Muscle of leg (tissue), 3 donors: ENCODE measurements at regions not wholly inside any gene's neighbourhood (a gene's known extent, or its start where the extent isn't known, plus 50 kb on each side); places are given as distances from the start of the nearest gene placed in this dataset.
A peak's percentile ranks its signal among the peaks of the same experiment; 100 is the strongest.

Experiments used
- DNase-seq: peaks from one replicate; pipeline ENCODE4 v3.0.0; 2013
- H3K27ac ChIP-seq: one replicate; pipeline ENCODE4 v1.5.1; 2013; ENCODE audit warnings: mild to moderate bottlenecking, low read length, control low read depth
- H3K27me3 ChIP-seq: one replicate; pipeline ENCODE4 v1.6.1; 2013; ENCODE audit warnings: low read length; ENCODE audit not compliant: control insufficient read depth, insufficient read depth
- H3K36me3 ChIP-seq: one replicate; pipeline ENCODE4 v1.6.1; 2013; ENCODE audit warnings: low read length; ENCODE audit not compliant: control insufficient read depth, insufficient read depth
- H3K4me1 ChIP-seq: one replicate; pipeline ENCODE4 v1.6.1; 2013; ENCODE audit warnings: low read length; ENCODE audit not compliant: control insufficient read depth, insufficient read depth
- H3K4me3 ChIP-seq: one replicate; pipeline ENCODE4 v1.5.1; 2013; ENCODE audit warnings: low read length, control low read depth
- H3K9me3 ChIP-seq: replicated peaks from 2 replicates; pipeline ENCODE4 v1.6.1; 2013; ENCODE audit warnings: low read depth, low read length; ENCODE audit not compliant: control insufficient read depth
- WGBS: methylation state at CpG from one replicate; pipeline ENCODE4 v1.1.5; 2013; ENCODE audit warnings: missing lambda C conversion rate; ENCODE audit not compliant: insufficient coverage; 5-methylcytosine and 5-hydroxymethylcytosine counted together

GRCh38 chr6:67265996-67266921 lies 1368.8 kb upstream of the ADGRB3 start:
- Histone ChIP-seq H3K4me1 (no peaks in the 10 kb centered on the region), H3K27ac (no peak overlapping the region), H3K9me3 (no peaks in the 10 kb centered on the region), H3K36me3 (no peaks in the 10 kb centered on the region), H3K27me3 (no peaks in the 10 kb centered on the region), H3K4me3 (no peak overlapping the region)
- 80% methylated on average over 17 of the region's 20 CpGs for WGBS
- no peak for DNase-seq

GRCh38 chr6:67252663-67253062 lies 1382.4 kb upstream of the ADGRB3 start:
- Histone ChIP-seq H3K9me3 (no peaks in the 10 kb centered on the region), H3K36me3 (no peaks in the 10 kb centered on the region), H3K4me1 (no peaks in the 10 kb centered on the region), H3K4me3 (no peak overlapping the region), H3K27ac (no peak overlapping the region), H3K27me3 (no peaks in the 10 kb centered on the region)
- WGBS, result no CpG with 5 or more reads among the region's 3 CpGs
- DNase-seq, result no peak

DNA sequence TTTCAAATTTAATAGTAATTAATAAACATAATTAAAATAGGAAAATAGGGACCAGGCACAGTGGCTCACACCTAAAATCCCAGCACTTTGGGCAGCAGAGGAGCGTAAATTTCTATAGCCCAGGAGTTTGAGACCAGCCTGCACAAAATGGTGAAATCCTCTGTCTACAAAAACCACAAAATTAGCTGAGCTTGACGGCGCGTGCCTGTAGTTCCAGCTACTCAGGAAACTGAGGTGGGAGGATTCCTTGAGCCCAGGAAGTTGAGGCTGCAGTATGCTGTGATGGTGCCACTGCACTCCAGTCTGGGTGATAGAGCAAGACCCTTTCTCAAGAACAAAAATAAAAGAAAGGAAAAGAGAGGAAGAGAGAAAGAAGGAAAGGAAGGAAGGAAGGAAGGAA lies 1387.0 kb upstream of the ADGRB3 start:
- no peak for DNase-seq
- WGBS, result 100% methylated on average over 1 of the region's 4 CpGs
- H3K4me3 ChIP-seq, result no peak overlapping the region
- H3K36me3 ChIP-seq, result no peaks in the 10 kb centered on the region
- H3K9me3 ChIP-seq, result no peaks in the 10 kb centered on the region
- no peak overlapping the region for H3K27ac ChIP-seq
- H3K27me3 ChIP-seq, result no peaks in the 10 kb centered on the region
- no peaks in the 10 kb centered on the region for H3K4me1 ChIP-seq

GRCh38 chr6:67244037-67244436 lies 1391.0 kb upstream of the ADGRB3 start:
- H3K9me3 ChIP-seq, result no peaks in the 10 kb centered on the region
- H3K36me3 ChIP-seq, result no peaks in the 10 kb centered on the region
- 94% methylated on average over 5 of the region's 6 CpGs for WGBS
- no peak for DNase-seq
- H3K4me3 ChIP-seq, result no peak overlapping the region
- no peak overlapping the region for H3K27ac ChIP-seq
- no peaks in the 10 kb centered on the region for H3K4me1 ChIP-seq
- H3K27me3 ChIP-seq, result no peaks in the 10 kb centered on the region

DNA sequence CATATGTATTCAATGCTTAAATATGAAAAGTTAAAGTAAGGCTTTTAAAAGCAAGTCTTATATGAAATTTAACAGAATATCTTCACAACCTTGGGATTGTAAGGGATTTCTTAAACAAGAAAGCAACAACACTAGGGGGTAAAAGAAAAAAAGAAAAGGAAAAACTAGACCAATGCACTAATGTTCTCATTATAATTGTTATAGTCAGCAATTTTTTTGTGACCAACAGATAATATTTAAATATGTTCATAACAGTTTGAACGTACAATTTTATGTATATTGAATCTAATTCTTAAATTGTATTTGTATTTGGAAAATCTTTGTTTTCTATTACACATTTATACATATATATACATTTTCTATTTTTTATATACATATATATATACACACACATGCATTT lies 1397.8 kb upstream of the ADGRB3 start:
- Histone ChIP-seq H3K9me3 (no peaks in the 10 kb centered on the region), H3K36me3 (no peaks in the 10 kb centered on the region), H3K4me1 (no peaks in the 10 kb centered on the region), H3K4me3 (no peak overlapping the region), H3K27me3 (no peaks in the 10 kb centered on the region), H3K27ac (no peak overlapping the region)
- DNase-seq, result no peak
- no CpG with 5 or more reads among the region's 1 CpG for WGBS

GRCh38 chr6:67231092-67231491 lies 1404.0 kb upstream of the ADGRB3 start:
- Histone ChIP-seq H3K4me3 (no peak overlapping the region), H3K27ac (no peak overlapping the region), H3K4me1 (no peaks in the 10 kb centered on the region), H3K27me3 (no peaks in the 10 kb centered on the region), H3K9me3 (no peaks in the 10 kb centered on the region), H3K36me3 (no peaks in the 10 kb centered on the region)
- no CpG with 5 or more reads among the region's 1 CpG for WGBS
- no peak for DNase-seq

DNA sequence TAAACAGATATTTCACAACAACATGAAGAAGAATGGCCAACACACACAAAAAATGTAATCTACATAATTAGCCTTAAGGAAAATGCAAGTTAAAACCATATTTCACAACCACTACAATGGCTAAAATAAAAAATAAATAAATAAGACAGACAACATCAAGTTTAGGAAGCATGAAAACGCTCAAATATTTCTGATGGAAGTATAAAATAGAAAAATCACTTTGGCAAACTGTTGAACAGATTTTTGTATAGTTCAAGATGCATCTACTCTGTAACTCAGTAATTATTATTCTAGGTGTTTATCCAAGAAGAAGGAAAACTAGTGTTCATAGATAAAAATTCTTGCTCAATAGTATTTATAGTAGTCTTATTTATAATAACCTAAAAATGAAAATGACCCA lies 1410.1 kb upstream of the ADGRB3 start:
- Histone ChIP-seq H3K27me3 (no peaks in the 10 kb centered on the region), H3K27ac (no peak overlapping the region), H3K4me1 (peaks cover 2% of the 10 kb centered on the region), H3K36me3 (no peaks in the 10 kb centered on the region), H3K4me3 (no peak overlapping the region), H3K9me3 (no peaks in the 10 kb centered on the region)
- DNase-seq, result no peak
- no CpG with 5 or more reads among the region's 1 CpG for WGBS

DNA sequence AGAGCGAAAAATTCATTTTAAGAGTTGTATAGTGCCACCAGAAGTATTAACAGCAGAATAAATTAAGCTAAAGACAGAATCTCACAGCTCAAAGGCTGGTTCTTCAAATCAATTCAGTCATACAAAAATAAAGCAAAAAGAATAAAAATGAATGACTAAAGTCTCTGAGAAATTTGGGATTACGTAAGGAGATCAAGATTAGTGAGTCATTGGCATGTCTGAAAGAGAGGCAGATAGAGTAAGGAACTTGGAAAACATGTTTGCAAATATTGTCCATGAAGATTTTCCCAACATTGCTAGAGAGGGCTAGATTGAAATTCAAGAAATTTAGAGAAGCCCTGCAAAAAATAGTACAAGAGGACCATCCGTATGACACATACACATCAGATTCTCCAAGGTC lies 1413.9 kb upstream of the ADGRB3 start:
- Histone ChIP-seq H3K27ac (no peak overlapping the region), H3K27me3 (no peaks in the 10 kb centered on the region), H3K36me3 (no peaks in the 10 kb centered on the region), H3K4me1 (peaks cover 7% of the 10 kb centered on the region), H3K4me3 (no peak overlapping the region), H3K9me3 (no peaks in the 10 kb centered on the region)
- no peak for DNase-seq
- WGBS, result no CpG with 5 or more reads among the region's 3 CpGs

DNA sequence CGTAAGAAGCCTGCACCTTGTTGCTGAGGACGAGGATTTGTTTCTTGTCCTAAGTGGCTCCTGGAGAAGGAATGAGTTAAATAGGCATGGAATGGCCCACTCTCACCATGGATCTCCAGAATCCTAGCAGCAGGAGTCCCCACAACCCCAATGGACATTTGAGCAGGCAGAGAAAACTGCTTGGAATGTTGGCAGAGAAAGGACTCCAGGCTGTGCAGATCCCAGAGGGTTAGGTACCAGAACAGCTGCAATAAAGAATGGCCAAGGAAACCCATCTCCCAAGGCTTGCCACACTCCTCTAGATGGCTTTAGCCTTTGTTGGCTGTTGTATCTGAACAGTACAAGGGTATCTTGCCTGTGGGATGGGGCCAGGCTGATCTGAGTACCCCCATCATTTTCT lies 1415.7 kb upstream of the ADGRB3 start:
- Histone ChIP-seq H3K27ac (no peak overlapping the region), H3K9me3 (no peaks in the 10 kb centered on the region), H3K4me1 (peaks cover 7% of the 10 kb centered on the region), H3K4me3 (no peak overlapping the region), H3K36me3 (no peaks in the 10 kb centered on the region), H3K27me3 (no peaks in the 10 kb centered on the region)
- DNase-seq, result peak; percentile 25
- no CpG with 5 or more reads among the region's 2 CpGs for WGBS

DNA sequence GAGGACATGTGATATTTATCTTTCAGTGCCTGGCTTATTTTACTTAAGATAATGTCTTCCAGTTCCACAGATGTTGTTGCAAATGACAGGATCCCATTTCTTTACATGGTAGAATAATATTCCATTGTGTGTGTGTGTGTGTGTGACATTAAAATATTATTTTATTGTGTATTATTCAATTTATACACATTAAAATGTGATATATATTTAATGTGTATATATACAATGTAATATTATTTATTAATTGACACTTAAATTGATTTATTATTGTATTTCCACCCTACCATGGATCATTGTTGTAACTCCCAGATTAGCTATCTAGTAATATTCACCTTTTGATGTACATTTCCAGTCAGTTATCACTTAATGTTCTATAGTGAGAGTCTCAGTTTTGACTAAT lies 1422.5 kb upstream of the ADGRB3 start:
- H3K36me3 ChIP-seq, result no peaks in the 10 kb centered on the region

GRCh38 chr6:67210450-67210849 lies 1424.6 kb upstream of the ADGRB3 start:
- no peak for DNase-seq
- Histone ChIP-seq H3K36me3 (no peaks in the 10 kb centered on the region), H3K4me3 (no peak overlapping the region), H3K27me3 (no peaks in the 10 kb centered on the region), H3K4me1 (no peaks in the 10 kb centered on the region), H3K27ac (no peak overlapping the region), H3K9me3 (no peaks in the 10 kb centered on the region)
- WGBS, result 60% methylated on average over 1 of the region's 1 CpG

More for the DNA sequence above, 1422.5 kb upstream of the ADGRB3 start:
- Histone ChIP-seq H3K4me1 (no peaks in the 10 kb centered on the region), H3K9me3 (no peaks in the 10 kb centered on the region), H3K27me3 (no peaks in the 10 kb centered on the region), H3K27ac (no peak overlapping the region), H3K4me3 (no peak overlapping the region)
- DNase-seq, result no peak
